GM13976 (cell line): ENCODE measurements at regions not wholly inside any gene's neighbourhood (a gene's known extent, or its start where the extent isn't known, plus 50 kb on each side); places are given as distances from the start of the nearest gene placed in this dataset.

Experiments
- DNase-seq: peaks from one replicate; pipeline ENCODE4 v3.0.0; 2012; ENCODE audit warnings: low spot score
- CTCF ChIP-seq: IDR thresholded peaks from 2 replicates; pipeline ENCODE4 v1.5.1; 2012; ENCODE audit warnings: borderline replicate concordance, mild to moderate bottlenecking; ENCODE audit not compliant: insufficient read depth; ENCODE audit errors: extremely low read depth, missing control alignments, control extremely low read depth
- in situ Hi-C: fragments of 300-500 bp; cut with MboI; formaldehyde crosslinking; loops from one replicate; pipeline ENCODE4 v1.12.0; 2022; ENCODE audit warnings: low sequenced_read_pairs, mixed read lengths, inconsistent platforms; ENCODE audit not compliant: unreplicated experiment

GRCh38 chr10:123567984-123568739, 98.0 kb upstream of the GPR26 start:
- no peak for TF ChIP-seq CTCF
- no peak for DNase-seq
- in situ Hi-C loops = loop anchor here (10.0 kb wide), 1 partner anchor 543 kb away; no protein-coding TSS in a partner anchor

GRCh38 chr10:123568751-123569150, 97.4 kb upstream of the GPR26 start:
- no peak for DNase-seq
- no peak for TF ChIP-seq CTCF
- in situ Hi-C loops = loop anchor here (10.0 kb wide), 1 partner anchor 544 kb away; no protein-coding TSS in a partner anchor

GRCh38 chr10:123569436-123570035, 96.6 kb upstream of the GPR26 start:
- in situ Hi-C loops = loop anchor here (10.0 kb wide), 1 partner anchor 545 kb away; no protein-coding TSS in a partner anchor
- DNase-seq = no peak
- TF ChIP-seq CTCF = no peak

DNA sequence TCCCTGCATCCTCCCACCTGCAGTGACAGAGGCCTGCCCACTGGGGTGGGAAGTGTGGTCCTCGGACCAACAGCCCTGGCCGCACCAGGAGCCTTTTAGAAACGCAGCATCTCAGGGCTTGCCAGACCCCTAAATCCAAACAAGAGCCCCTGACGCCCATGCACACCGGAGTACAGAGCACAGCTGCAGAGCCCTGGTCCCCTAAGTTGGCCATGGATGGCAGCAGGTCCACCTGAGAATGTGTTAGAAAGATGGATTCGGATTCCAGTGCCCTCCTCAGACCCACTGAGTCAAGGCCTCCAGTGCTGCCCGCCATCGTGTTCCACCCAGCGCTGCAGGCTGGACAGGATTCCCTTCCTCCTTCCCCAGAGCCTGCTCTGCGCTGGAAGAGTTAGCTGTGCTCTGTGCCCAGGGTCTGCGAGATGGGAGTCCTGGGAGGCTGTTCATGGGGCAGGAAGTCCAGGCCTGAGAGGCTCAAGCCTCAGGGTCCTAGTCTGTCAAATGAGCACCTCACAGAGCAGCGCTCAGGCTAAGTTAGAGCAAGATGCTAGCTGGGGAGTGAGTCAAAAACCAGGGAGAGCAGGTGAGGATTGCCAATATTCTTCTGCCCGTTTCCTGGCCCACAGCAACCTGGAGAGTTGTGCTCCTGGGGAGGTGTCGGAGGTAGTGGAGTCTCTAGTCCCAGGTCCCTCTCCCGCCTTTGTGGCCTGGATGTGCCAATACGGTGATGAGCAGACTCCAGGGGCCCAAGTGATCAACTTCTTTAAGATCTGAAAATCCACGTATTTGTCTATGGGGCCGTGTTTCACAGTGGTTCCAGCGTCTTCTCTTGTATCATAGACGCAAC, 95.9 kb upstream of the GPR26 start:
- in situ Hi-C loops = no loop called here
- no peak for DNase-seq
- no peak for TF ChIP-seq CTCF

DNA sequence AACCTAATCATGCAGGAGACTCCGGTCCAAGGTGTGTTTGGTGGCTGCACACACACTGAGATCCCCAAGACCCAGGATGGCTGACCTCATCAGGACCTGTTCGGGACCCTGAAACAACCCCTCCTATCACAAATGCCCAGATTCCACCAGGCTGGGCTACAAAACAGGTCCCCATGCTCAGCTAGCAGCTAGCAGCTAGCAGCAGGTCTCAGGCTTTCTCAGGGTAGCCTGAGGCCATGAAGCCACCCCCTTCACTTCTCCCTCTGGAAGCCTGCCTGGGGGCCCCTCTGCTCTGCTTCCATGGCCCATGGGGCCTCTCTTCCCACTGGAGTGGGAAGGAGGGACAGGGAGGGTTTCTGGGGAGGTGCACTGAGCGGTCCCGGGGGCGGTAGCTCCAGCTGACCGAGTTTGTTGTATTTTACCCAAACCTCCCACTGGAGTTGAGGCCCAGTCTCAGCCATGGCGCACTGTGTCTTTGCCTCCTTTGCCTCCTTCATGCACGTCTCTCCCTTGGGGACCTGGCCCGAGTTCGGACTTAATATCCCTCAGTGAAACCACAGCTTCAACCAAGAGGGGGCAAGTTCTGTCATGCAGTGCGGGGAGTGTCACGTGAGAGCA, 95.1 kb upstream of the GPR26 start:
- in situ Hi-C loops = no loop called here
- no peak for TF ChIP-seq CTCF
- no peak for DNase-seq

DNA sequence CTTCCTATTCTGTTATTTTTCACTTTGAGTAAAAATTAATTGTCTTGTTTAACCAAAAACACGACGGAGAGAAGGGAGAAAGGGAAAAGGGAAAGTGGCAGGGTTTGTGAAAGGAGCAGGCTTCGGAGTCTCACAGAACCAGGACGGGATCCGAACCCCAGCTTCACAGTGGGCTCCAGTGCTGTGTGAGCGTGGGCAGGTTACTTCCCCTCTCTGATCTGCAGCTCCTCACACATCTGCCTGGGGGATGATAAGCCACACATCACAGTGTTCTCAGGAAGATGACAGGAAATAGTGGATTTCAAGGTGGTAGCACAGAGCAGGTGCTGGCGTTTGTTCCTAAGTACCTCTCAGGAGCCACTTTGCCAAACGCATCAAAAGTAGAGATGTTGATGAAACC, 94.2 kb upstream of the GPR26 start:
- DNase-seq = no peak
- no peak for TF ChIP-seq CTCF
- in situ Hi-C loops = no loop called here
